ENCODE measurements at regions not wholly inside any gene's neighbourhood (a gene's known extent, or its start where the extent isn't known, plus 50 kb on each side); places are given as distances from the start of the nearest gene placed in this dataset.

DNA sequence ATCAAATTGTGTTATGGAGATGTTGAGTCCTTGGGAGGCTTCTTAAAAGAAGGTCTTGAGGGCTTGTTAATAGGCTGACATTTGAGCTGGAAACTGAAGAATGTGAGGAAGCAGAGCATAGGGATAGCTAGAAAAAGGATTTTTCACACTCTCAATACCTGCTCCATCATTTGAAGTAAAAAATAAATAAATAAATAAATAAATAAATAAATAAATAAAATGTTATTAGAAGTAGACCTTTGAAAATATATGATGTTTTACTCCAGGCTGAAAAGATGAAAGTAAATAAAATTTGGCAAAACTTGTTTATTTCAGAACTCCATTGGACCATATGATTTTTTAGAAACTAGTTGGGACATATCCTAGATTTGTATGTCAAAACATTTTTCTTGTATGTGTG is 1757.8 kb upstream of the TENM3 start:
- Histone ChIP-seq H3K9ac (ENCODE audit: insufficient read depth, low read depth, low read length) (no peak overlapping the region), H3K27ac (ENCODE audit: extremely low read length, insufficient read depth, low read length) (no peak overlapping the region), H3K27me3 (ENCODE audit: control insufficient read depth in 1 of 2, insufficient read depth in 2 of 2, low read length in 2 of 2) (no peaks in the 10 kb centered on the region), H3K4me3 (replicated peaks in 1 of 3; ENCODE audit: insufficient read depth in 1 of 3, low read depth in 2 of 3, low read length in 3 of 3) (no peak overlapping the region), H3K79me2 (ENCODE audit: insufficient read depth, low read length) (no peaks in the 10 kb centered on the region), H3K4me1 (ENCODE audit: insufficient read depth, low read length) (no peaks in the 10 kb centered on the region), H4K20me1 (ENCODE audit: insufficient read depth, low read length) (no peaks in the 10 kb centered on the region), H2AFZ (ENCODE audit: low read length) (no peak overlapping the region), H3K36me3 (replicated peaks in 1 of 2; ENCODE audit: control insufficient read depth in 1 of 2, insufficient read depth in 2 of 2, low read length in 2 of 2) (no peaks in the 10 kb centered on the region), H3K4me2 (ENCODE audit: low read depth, low read length) (no peak overlapping the region), H3K9me3 (ENCODE audit: low read length) (no peaks in the 10 kb centered on the region)
- ChIA-PET POLR2A (no interaction called here), CTCF (ENCODE audit: low intra/inter-chr PET ratio, low total read pairs) (no interaction called here)
- intact Hi-C loops (cut with micrococcal nuclease; ENCODE audit: unreplicated experiment) (no loop called here), in situ Hi-C loops (cut with HindIII; ENCODE audit: extremely low pct_ligation_motif_present, low pct_unique_long_range_greater_than_20kb) (no loop called here)
- no TSS peak for BruUV-seq (replicated peaks)
- no peak for DNase-seq (ENCODE audit: low spot score)
- FAIRE-seq = no peak
- no peak for ATAC-seq
- TF ChIP-seq, protein P1, sequence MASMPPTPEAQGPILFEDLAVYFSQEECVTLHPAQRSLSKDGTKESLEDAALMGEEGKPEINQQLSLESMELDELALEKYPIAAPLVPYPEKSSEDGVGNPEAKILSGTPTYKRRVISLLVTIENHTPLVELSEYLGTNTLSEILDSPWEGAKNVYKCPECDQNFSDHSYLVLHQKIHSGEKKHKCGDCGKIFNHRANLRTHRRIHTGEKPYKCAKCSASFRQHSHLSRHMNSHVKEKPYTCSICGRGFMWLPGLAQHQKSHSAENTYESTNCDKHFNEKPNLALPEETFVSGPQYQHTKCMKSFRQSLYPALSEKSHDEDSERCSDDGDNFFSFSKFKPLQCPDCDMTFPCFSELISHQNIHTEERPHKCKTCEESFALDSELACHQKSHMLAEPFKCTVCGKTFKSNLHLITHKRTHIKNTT (CRISPR knock-in tag; IDR thresholded peaks at IDR 0.05) = no peak
- TF ChIP-seq ZSCAN20 (CRISPR knock-in tag; IDR thresholded peaks at IDR 0.05; ENCODE audit: borderline replicate concordance) (no peak), ZNF260 (CRISPR knock-in tag; IDR thresholded peaks at IDR 0.05; ENCODE audit: borderline replicate concordance, low read depth) (no peak)

DNA sequence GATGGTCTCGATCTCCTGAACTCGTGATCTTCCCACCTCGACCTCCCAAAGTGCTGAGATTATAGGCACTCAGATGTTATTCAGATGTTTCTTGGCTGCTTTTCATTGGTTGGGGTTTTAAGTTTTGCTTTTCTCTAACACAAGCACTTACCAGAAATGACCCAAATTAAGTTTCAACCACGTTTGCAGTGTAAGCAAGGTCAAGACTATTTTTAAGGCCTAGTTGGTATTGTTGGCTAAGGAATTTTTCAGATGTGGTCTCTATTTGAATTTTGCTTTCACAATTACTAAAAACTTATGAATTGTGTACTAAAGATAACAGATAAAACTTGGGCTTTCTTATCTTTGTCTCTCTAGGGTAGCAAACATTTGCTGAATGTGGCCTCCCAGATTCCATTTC is 1756.9 kb upstream of the TENM3 start:
- 9% methylated on average over 4 of the region's 4 CpGs for WGBS (ENCODE audit: low lambda C conversion rate)
- no peak for DNase-seq (ENCODE audit: low spot score)

More for the DNA sequence above, 1756.9 kb upstream of the TENM3 start:
- Histone ChIP-seq H3K4me1 (ENCODE audit: insufficient read depth, low read length) (no peaks in the 10 kb centered on the region), H3K9me3 (ENCODE audit: low read length) (no peaks in the 10 kb centered on the region), H2AFZ (ENCODE audit: low read length) (no peak overlapping the region), H3K4me3 (replicated peaks in 1 of 3; ENCODE audit: insufficient read depth in 1 of 3, low read depth in 2 of 3, low read length in 3 of 3) (no peak overlapping the region), H3K4me2 (ENCODE audit: low read depth, low read length) (no peak overlapping the region), H3K27me3 (ENCODE audit: control insufficient read depth in 1 of 2, insufficient read depth in 2 of 2, low read length in 2 of 2) (no peaks in the 10 kb centered on the region), H3K9ac (ENCODE audit: insufficient read depth, low read depth, low read length) (no peak overlapping the region), H3K36me3 (replicated peaks in 1 of 2; ENCODE audit: control insufficient read depth in 1 of 2, insufficient read depth in 2 of 2, low read length in 2 of 2) (no peaks in the 10 kb centered on the region), H3K27ac (ENCODE audit: extremely low read length, insufficient read depth, low read length) (no peak overlapping the region), H3K79me2 (ENCODE audit: insufficient read depth, low read length) (no peaks in the 10 kb centered on the region), H4K20me1 (ENCODE audit: insufficient read depth, low read length) (no peaks in the 10 kb centered on the region)
- intact Hi-C loops (cut with micrococcal nuclease; ENCODE audit: unreplicated experiment) (no loop called here), in situ Hi-C loops (cut with HindIII; ENCODE audit: extremely low pct_ligation_motif_present, low pct_unique_long_range_greater_than_20kb) (no loop called here)
- CTCF ChIA-PET (ENCODE audit: low intra/inter-chr PET ratio, low total read pairs) = no interaction called here
- no peak for TF ChIP-seq TCF7L2 (IDR thresholded peaks at IDR 0.05; ENCODE audit: low read depth, low read length)
- no peak for ATAC-seq
- BruUV-seq (replicated peaks) = no TSS peak
- POLR2A ChIA-PET = no interaction called here
- no peak for FAIRE-seq

Data from HepG2 (cell line).